Endothelial cell of umbilical vein (primary cell): ENCODE measurements at regions not wholly inside any gene's neighbourhood (a gene's known extent, or its start where the extent isn't known, plus 50 kb on each side); places are given as distances from the start of the nearest gene placed in this dataset.

Source experiments
- BruUV-seq: library from RNA; stranded (reverse); fragments of 400-500 nt; replicated peaks from 2 replicates; lab custom pipeline; 2021; lab: Mats Ljungman, UMichigan
- CTCF ChIA-PET: fragments of 300-600, 350-600 bp; sonication (Branson Sonifier 250); formaldehyde crosslinking; loops from one replicate; lab custom pipeline; 2021; ENCODE audit warnings: antibody characterized with exemption, inconsistent platforms; lab: Charles Lee
- POLR2A ChIA-PET: fragments of 300-600, 350-600 bp; sonication (Branson Sonifier 250); formaldehyde crosslinking; loops from one replicate; lab custom pipeline; 2021; ENCODE audit warnings: antibody characterized with exemption, inconsistent platforms; lab: Charles Lee
- DNase-seq: peaks from one replicate; pipeline ENCODE4 v3.0.0-alpha.2; 2011; ENCODE audit warnings: low read depth, low spot score
- FAIRE-seq: peaks from 2 replicates; lab custom pipeline; 2011; peaks lifted over from hg19 to GRCh38; lab: Jason Lieb, UNC
- H2AFZ ChIP-seq: 2 replicates; pipeline ENCODE4 v1.6.0; 2012; ENCODE audit warnings: low read depth, low read length, control low read depth, inconsistent platforms
- H3K27ac ChIP-seq: 2 replicates; pipeline ENCODE4 v1.5.1; 2011; ENCODE audit warnings: low read depth, mild to moderate bottlenecking, control low read depth, low read length, moderate library complexity; ENCODE audit not compliant: insufficient read depth
- H3K27me3 ChIP-seq, 2 experiments: 2 replicates each; pipeline versions ENCODE4 v1.6.0 to v1.6.1; 2011; ENCODE audit warnings: low read length in 2 of 2, mixed read lengths in 1 of 2; ENCODE audit not compliant: control insufficient read depth in 2 of 2, insufficient read depth in 2 of 2
- H3K36me3 ChIP-seq, 2 experiments: 2 replicates in 1 of 2; 3 replicates in 1 of 2; pipeline ENCODE4 v1.5.1; 2011; ENCODE audit warnings: low read length in 2 of 2, mild to moderate bottlenecking in 1 of 2, moderate library complexity in 1 of 2; ENCODE audit not compliant: control insufficient read depth in 2 of 2, insufficient read depth in 2 of 2; ENCODE audit errors: extremely low read depth in 1 of 2
- H3K4me1 ChIP-seq: 3 replicates; pipeline ENCODE4 v1.5.1; 2011; ENCODE audit warnings: mild to moderate bottlenecking, low read length; ENCODE audit not compliant: control insufficient read depth, insufficient read depth; ENCODE audit errors: extremely low read depth
- H3K4me2 ChIP-seq: 2 replicates; pipeline ENCODE4 v1.6.1; 2011; ENCODE audit warnings: low read length, control low read depth, mixed read lengths; ENCODE audit not compliant: insufficient read depth
- H3K4me3 ChIP-seq, 3 experiments: fragments of 200-600 bp in 1 of 3; sonication (generic), shearing (Covaris generic) in 1 of 3; replicated peaks in 1 of 3; 2 replicates each; pipeline ENCODE4 v1.5.1; 2011 to 2016; ENCODE audit warnings: control low read depth in 3 of 3, low read length in 3 of 3, mild to moderate bottlenecking in 2 of 3, inconsistent platforms in 1 of 3, low read depth in 1 of 3, moderate library complexity in 1 of 3; ENCODE audit not compliant: insufficient read depth in 1 of 3
- H3K79me2 ChIP-seq: 2 replicates; pipeline ENCODE4 v1.6.0; 2012; ENCODE audit warnings: low read length, inconsistent platforms; ENCODE audit not compliant: control insufficient read depth, insufficient read depth
- H3K9ac ChIP-seq: replicated peaks from 2 replicates; pipeline ENCODE3; 2011; ENCODE audit warnings: low read length, control low read depth; ENCODE audit not compliant: insufficient read depth; ENCODE audit errors: extremely low read depth
- H3K9me1 ChIP-seq: replicated peaks from 3 replicates; pipeline ENCODE4 v1.6.0; 2011; ENCODE audit warnings: mild to moderate bottlenecking, low read length; ENCODE audit not compliant: control insufficient read depth, insufficient read depth; ENCODE audit errors: extremely low read depth
- H3K9me3 ChIP-seq: replicated peaks from 2 replicates; pipeline ENCODE4 v1.5.1; 2012; ENCODE audit warnings: low read length, inconsistent platforms; ENCODE audit not compliant: control insufficient read depth, insufficient read depth
- H4K20me1 ChIP-seq: replicated peaks from 2 replicates; pipeline ENCODE3; 2011; ENCODE audit warnings: mild to moderate bottlenecking, low read length; ENCODE audit not compliant: control insufficient read depth, insufficient read depth; ENCODE audit errors: extremely low read depth
- CTCF ChIP-seq, 2 donors: IDR thresholded peaks; 1 replicate in 1 of 2; 2 replicates in 1 of 2; pipeline ENCODE4 v1.5.1; 2011; ENCODE audit warnings: low read length in 2 of 2, mild to moderate bottlenecking in 2 of 2, moderate library complexity in 2 of 2, control low read depth in 1 of 2, inconsistent platforms in 1 of 2, low read depth in 1 of 2; ENCODE audit not compliant: insufficient read depth in 1 of 2; ENCODE audit errors: extremely low read depth in 1 of 2
- EZH2 ChIP-seq: IDR thresholded peaks from 2 replicates; pipeline ENCODE4 v1.6.1; 2012; ENCODE audit warnings: borderline replicate concordance, low read depth, mild to moderate bottlenecking, moderate library complexity, low read length, inconsistent platforms; ENCODE audit not compliant: severe bottlenecking
- FOS ChIP-seq: IDR thresholded peaks from 2 replicates; pipeline ENCODE4 v1.6.1; 2011; ENCODE audit warnings: mild to moderate bottlenecking, low read length, moderate library complexity, borderline replicate concordance; ENCODE audit not compliant: insufficient read depth
- GATA2 ChIP-seq: IDR thresholded peaks from 2 replicates; pipeline ENCODE4 v1.7.0; 2011; ENCODE audit warnings: low read depth, mild to moderate bottlenecking, moderate library complexity, mixed read lengths, low read length; ENCODE audit not compliant: insufficient read length, insufficient read depth
- JUN ChIP-seq: IDR thresholded peaks from 2 replicates; pipeline ENCODE4 v1.6.1; 2011; ENCODE audit warnings: borderline replicate concordance, low read depth; ENCODE audit not compliant: insufficient read length, insufficient read depth
- MAX ChIP-seq: IDR thresholded peaks from 2 replicates; pipeline ENCODE4 v1.6.1; 2011; ENCODE audit not compliant: insufficient read depth, insufficient read length
- MYC ChIP-seq: IDR thresholded peaks from one replicate; pipeline ENCODE4 v1.6.1; 2011; ENCODE audit warnings: mild to moderate bottlenecking, low read depth, low read length
- POLR2A ChIP-seq: IDR thresholded peaks from 2 replicates; pipeline ENCODE4 v1.6.1; 2012; ENCODE audit warnings: low read depth, mild to moderate bottlenecking, control low read depth, low read length
- POLR2AphosphoS5 ChIP-seq: IDR thresholded peaks from 2 replicates; pipeline ENCODE4 v1.6.1; 2012; ENCODE audit warnings: low read depth, mild to moderate bottlenecking, control low read depth, low read length, moderate library complexity; ENCODE audit not compliant: insufficient read depth
- dilution Hi-C: fragments of 300-500 bp; cut with MboI; formaldehyde crosslinking; loops from one replicate; pipeline ENCODE4 v1.15.0; 2019; ENCODE audit warnings: low sequenced_read_pairs; ENCODE audit not compliant: extremely low pct_ligation_motif_present
- intact Hi-C: fragments of 100-400 bp; cut with micrococcal nuclease; formaldehyde crosslinking; loops from one replicate; pipeline ENCODE4 v1.10.0; 2022

- Histone ChIP-seq H3K27me3 (no peaks in the 10 kb centered on the region), H2AFZ (no peak overlapping the region), H4K20me1 (no peaks in the 10 kb centered on the region), H3K79me2 (no peaks in the 10 kb centered on the region), H3K9ac (no peak overlapping the region), H3K9me1 (no peaks in the 10 kb centered on the region), H3K36me3 (no peaks in the 10 kb centered on the region), H3K9me3 (no peaks in the 10 kb centered on the region), H3K4me1 (peaks cover 10% of the 10 kb centered on the region), H3K27ac (no peak overlapping the region), H3K4me3 (no peak overlapping the region), H3K4me2 (no peak overlapping the region)
- CTCF ChIA-PET = interaction anchor here (0.8 to 2.5 kb wide), 2 partner anchors 34 to 42 kb away, joined by 3 to 16 read pairs; no protein-coding TSS in a partner anchor
- FAIRE-seq (no peak), DNase-seq (no peak)
- dilution Hi-C loops = no loop called here
- intact Hi-C loops = no loop called here
- TF ChIP-seq FOS (no peak), MAX (no peak), POLR2A (no peak), POLR2AphosphoS5 (no peak), GATA2 (no peak), JUN (no peak), MYC (no peak), EZH2 (no peak), CTCF (IDR thresholded peaks at IDR 0.05; ENCODE audit: extremely low read depth in 1 of 2, insufficient read depth in 1 of 2, low read depth in 1 of 2, low read length in 2 of 2) (no peak)
- POLR2A ChIA-PET = no interaction called here
- no TSS peak for BruUV-seq
Measured at GRCh38 chr12:47602949-47603558, 102.8 kb downstream of the RPAP3 start.
